ENCODE measurements at regions not wholly inside any gene's neighbourhood (a gene's known extent, or its start where the extent isn't known, plus 50 kb on each side); places are given as distances from the start of the nearest gene placed in this dataset.
A peak's percentile ranks its signal among the peaks of the same experiment; 100 is the strongest.

- TF ChIP-seq, protein P1, sequence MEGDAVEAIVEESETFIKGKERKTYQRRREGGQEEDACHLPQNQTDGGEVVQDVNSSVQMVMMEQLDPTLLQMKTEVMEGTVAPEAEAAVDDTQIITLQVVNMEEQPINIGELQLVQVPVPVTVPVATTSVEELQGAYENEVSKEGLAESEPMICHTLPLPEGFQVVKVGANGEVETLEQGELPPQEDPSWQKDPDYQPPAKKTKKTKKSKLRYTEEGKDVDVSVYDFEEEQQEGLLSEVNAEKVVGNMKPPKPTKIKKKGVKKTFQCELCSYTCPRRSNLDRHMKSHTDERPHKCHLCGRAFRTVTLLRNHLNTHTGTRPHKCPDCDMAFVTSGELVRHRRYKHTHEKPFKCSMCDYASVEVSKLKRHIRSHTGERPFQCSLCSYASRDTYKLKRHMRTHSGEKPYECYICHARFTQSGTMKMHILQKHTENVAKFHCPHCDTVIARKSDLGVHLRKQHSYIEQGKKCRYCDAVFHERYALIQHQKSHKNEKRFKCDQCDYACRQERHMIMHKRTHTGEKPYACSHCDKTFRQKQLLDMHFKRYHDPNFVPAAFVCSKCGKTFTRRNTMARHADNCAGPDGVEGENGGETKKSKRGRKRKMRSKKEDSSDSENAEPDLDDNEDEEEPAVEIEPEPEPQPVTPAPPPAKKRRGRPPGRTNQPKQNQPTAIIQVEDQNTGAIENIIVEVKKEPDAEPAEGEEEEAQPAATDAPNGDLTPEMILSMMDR (IDR thresholded peaks at IDR 0.05): peak; percentile 71
- TF ChIP-seq ZFX (IDR thresholded peaks at IDR 0.05; ENCODE audit: borderline replicate concordance): no peak
Measured at GRCh38 chr2:185628985-185629384, 109.6 kb upstream of the FSIP2 start.

Measured in 22Rv1 (cell line).